ENCODE measurements at regions not wholly inside any gene's neighbourhood (a gene's known extent, or its start where the extent isn't known, plus 50 kb on each side); places are given as distances from the start of the nearest gene placed in this dataset.

DNA sequence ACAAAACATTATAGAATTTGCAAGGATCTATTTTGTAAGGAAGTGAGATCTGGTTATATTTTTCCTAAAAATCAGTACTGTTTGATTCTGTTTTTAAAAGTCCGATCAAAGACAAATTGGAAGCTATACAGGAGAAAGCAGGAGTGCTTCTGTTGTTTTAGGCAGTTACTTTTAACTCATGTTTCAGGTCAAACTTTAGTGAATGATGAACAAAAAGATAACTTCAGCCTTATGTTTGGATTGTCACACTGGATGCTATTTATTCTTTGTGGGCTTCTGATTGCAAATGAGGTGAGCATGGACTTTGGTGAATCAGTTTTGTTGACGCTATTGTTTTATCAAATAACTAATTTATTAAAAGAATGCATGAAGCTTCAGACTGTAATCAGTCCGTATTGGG lies 228.7 kb upstream of the SLC35B3 start:
- no peaks in the 10 kb centered on the region for H3K9me3 ChIP-seq (ENCODE audit: control insufficient read depth, low read length)

GRCh38 chr6:8659404-8660189 lies 224.3 kb upstream of the SLC35B3 start:
- Histone ChIP-seq H3K9me3 (ENCODE audit: control insufficient read depth, low read length) (no peaks in the 10 kb centered on the region), H3K27me3 (replicated peaks; ENCODE audit: control insufficient read depth, insufficient read depth, low read length) (no peaks in the 10 kb centered on the region), H3K4me1 (ENCODE audit: control insufficient read depth, insufficient read depth, low read length) (no peaks in the 10 kb centered on the region), H3K36me3 (ENCODE audit: control insufficient read depth, insufficient read depth, low read length, severe bottlenecking) (no peaks in the 10 kb centered on the region), H3K4me3 (ENCODE audit: low read length) (no peak overlapping the region), H3K9ac (ENCODE audit: low read length) (no peak overlapping the region)
- no peak for DNase-seq (ENCODE audit: low read depth)

More for the DNA sequence above, 228.7 kb upstream of the SLC35B3 start:
- H3K9ac ChIP-seq (ENCODE audit: low read length), result no peak overlapping the region
- H3K27me3 ChIP-seq (replicated peaks; ENCODE audit: control insufficient read depth, insufficient read depth, low read length), result no peaks in the 10 kb centered on the region
- H3K36me3 ChIP-seq (ENCODE audit: control insufficient read depth, insufficient read depth, low read length, severe bottlenecking), result no peaks in the 10 kb centered on the region
- H3K4me3 ChIP-seq (ENCODE audit: low read length), result no peak overlapping the region
- no peaks in the 10 kb centered on the region for H3K4me1 ChIP-seq (ENCODE audit: control insufficient read depth, insufficient read depth, low read length)
- DNase-seq (ENCODE audit: low read depth), result no peak

GRCh38 chr6:8658416-8658815 lies 223.1 kb upstream of the SLC35B3 start:
- H3K9ac ChIP-seq (ENCODE audit: low read length), result no peak overlapping the region
- H3K36me3 ChIP-seq (ENCODE audit: control insufficient read depth, insufficient read depth, low read length, severe bottlenecking), result no peaks in the 10 kb centered on the region
- no peaks in the 10 kb centered on the region for H3K4me1 ChIP-seq (ENCODE audit: control insufficient read depth, insufficient read depth, low read length)
- peak; percentile 16 for DNase-seq (ENCODE audit: low read depth)
- no peak overlapping the region for H3K4me3 ChIP-seq (ENCODE audit: low read length)
- H3K27me3 ChIP-seq (replicated peaks; ENCODE audit: control insufficient read depth, insufficient read depth, low read length), result no peaks in the 10 kb centered on the region
- H3K9me3 ChIP-seq (ENCODE audit: control insufficient read depth, low read length), result no peaks in the 10 kb centered on the region

DNA sequence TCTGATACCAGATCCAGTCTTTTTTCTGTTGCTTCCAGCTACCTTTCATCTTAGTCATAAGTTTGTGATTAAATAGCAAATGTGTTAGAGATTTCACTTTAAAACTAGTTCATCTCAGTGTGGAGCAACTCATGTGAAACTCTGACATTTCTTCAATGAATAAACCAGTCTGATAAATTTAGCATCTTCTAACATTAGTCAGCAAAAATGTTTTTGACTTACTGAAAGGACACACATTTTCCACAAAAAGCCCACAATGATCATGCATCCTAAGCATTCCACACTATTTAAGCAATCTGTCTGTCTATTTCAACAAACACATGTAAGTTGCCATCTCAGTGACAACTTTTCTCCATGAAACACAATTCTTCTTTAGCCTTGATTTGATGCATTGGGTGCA lies 222.2 kb upstream of the SLC35B3 start:
- H3K4me1 ChIP-seq (ENCODE audit: control insufficient read depth, insufficient read depth, low read length), result no peaks in the 10 kb centered on the region
- no peaks in the 10 kb centered on the region for H3K27me3 ChIP-seq (replicated peaks; ENCODE audit: control insufficient read depth, insufficient read depth, low read length)
- peak; percentile 47 for DNase-seq (ENCODE audit: low read depth)
- H3K36me3 ChIP-seq (ENCODE audit: control insufficient read depth, insufficient read depth, low read length, severe bottlenecking), result no peaks in the 10 kb centered on the region
- no peaks in the 10 kb centered on the region for H3K9me3 ChIP-seq (ENCODE audit: control insufficient read depth, low read length)
- H3K4me3 ChIP-seq (ENCODE audit: low read length), result no peak overlapping the region
- no peak overlapping the region for H3K9ac ChIP-seq (ENCODE audit: low read length)

- Histone ChIP-seq H3K9me3 (ENCODE audit: control insufficient read depth, low read length) (no peaks in the 10 kb centered on the region), H3K36me3 (ENCODE audit: control insufficient read depth, insufficient read depth, low read length, severe bottlenecking) (no peaks in the 10 kb centered on the region), H3K9ac (ENCODE audit: low read length) (no peak overlapping the region), H3K4me3 (ENCODE audit: low read length) (no peak overlapping the region), H3K4me1 (ENCODE audit: control insufficient read depth, insufficient read depth, low read length) (no peaks in the 10 kb centered on the region), H3K27me3 (replicated peaks; ENCODE audit: control insufficient read depth, insufficient read depth, low read length) (no peaks in the 10 kb centered on the region)
- no peak for DNase-seq (ENCODE audit: low read depth)
Observed at GRCh38 chr6:8655670-8656454, 220.5 kb upstream of the SLC35B3 start.

GRCh38 chr6:8652710-8653109 lies 217.4 kb upstream of the SLC35B3 start:
- no peak overlapping the region for H3K9ac ChIP-seq (ENCODE audit: low read length)
- no peaks in the 10 kb centered on the region for H3K4me1 ChIP-seq (ENCODE audit: control insufficient read depth, insufficient read depth, low read length)
- no peaks in the 10 kb centered on the region for H3K9me3 ChIP-seq (ENCODE audit: control insufficient read depth, low read length)
- no peak overlapping the region for H3K4me3 ChIP-seq (ENCODE audit: low read length)
- no peaks in the 10 kb centered on the region for H3K27me3 ChIP-seq (replicated peaks; ENCODE audit: control insufficient read depth, insufficient read depth, low read length)
- H3K36me3 ChIP-seq (ENCODE audit: control insufficient read depth, insufficient read depth, low read length, severe bottlenecking), result no peaks in the 10 kb centered on the region
- DNase-seq (ENCODE audit: low read depth), result no peak

- Histone ChIP-seq H3K4me1 (ENCODE audit: control insufficient read depth, insufficient read depth, low read length) (no peaks in the 10 kb centered on the region), H3K27me3 (replicated peaks; ENCODE audit: control insufficient read depth, insufficient read depth, low read length) (no peaks in the 10 kb centered on the region), H3K9ac (ENCODE audit: low read length) (no peak overlapping the region), H3K9me3 (ENCODE audit: control insufficient read depth, low read length) (no peaks in the 10 kb centered on the region), H3K4me3 (ENCODE audit: low read length) (no peak overlapping the region), H3K36me3 (ENCODE audit: control insufficient read depth, insufficient read depth, low read length, severe bottlenecking) (no peaks in the 10 kb centered on the region)
- DNase-seq (ENCODE audit: low read depth), result no peak
Observed at GRCh38 chr6:8651998-8652397, 216.7 kb upstream of the SLC35B3 start.

DNA sequence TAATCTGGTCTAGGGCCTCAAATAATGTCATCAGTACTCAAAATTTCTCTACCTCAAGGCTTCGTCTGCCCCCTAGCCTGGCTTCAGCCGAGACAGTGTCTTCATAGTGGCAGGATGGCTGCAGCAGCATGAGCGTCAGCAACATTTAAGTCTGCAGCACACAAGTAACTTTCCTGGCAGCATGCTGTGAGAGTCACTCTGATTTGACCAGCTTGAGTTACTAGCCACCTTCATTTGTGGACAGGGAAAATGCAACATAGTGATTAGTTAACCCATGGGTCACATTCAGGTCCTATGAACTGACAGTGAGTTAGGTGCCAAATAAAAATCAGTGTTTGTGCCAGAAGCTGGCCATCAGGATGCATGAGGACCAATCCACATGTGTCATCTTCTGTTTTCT lies 209.9 kb upstream of the SLC35B3 start:
- Histone ChIP-seq H3K27me3 (replicated peaks; ENCODE audit: control insufficient read depth, insufficient read depth, low read length) (no peaks in the 10 kb centered on the region), H3K9ac (ENCODE audit: low read length) (no peak overlapping the region), H3K36me3 (ENCODE audit: control insufficient read depth, insufficient read depth, low read length, severe bottlenecking) (no peaks in the 10 kb centered on the region), H3K4me1 (ENCODE audit: control insufficient read depth, insufficient read depth, low read length) (no peaks in the 10 kb centered on the region), H3K4me3 (ENCODE audit: low read length) (no peak overlapping the region), H3K9me3 (ENCODE audit: control insufficient read depth, low read length) (peaks cover 3% of the 10 kb centered on the region)
- no peak for DNase-seq (ENCODE audit: low read depth)

DNA sequence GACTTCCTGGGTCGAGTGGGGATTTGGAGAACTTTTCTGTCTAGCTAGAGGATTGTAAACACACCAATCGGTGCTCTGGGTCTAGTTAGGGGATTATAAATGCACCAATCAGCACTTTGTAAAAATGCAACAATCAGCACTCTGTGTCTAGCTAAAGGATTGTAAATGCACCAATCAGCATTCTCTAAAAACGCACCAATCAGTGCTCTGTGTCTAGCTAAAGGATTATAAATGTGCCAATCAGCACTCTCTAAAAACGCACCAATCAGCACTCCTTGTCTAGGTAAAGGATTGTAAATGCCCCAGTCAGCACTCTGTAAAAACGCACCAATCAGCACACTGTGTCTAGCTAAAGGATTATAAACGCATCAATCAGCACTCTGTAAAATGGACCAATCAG lies 209.0 kb upstream of the SLC35B3 start:
- Histone ChIP-seq H3K9ac (ENCODE audit: low read length) (no peak overlapping the region), H3K27me3 (replicated peaks; ENCODE audit: control insufficient read depth, insufficient read depth, low read length) (no peaks in the 10 kb centered on the region), H3K9me3 (ENCODE audit: control insufficient read depth, low read length) (peaks cover 3% of the 10 kb centered on the region), H3K4me3 (ENCODE audit: low read length) (no peak overlapping the region), H3K36me3 (ENCODE audit: control insufficient read depth, insufficient read depth, low read length, severe bottlenecking) (no peaks in the 10 kb centered on the region), H3K4me1 (ENCODE audit: control insufficient read depth, insufficient read depth, low read length) (no peaks in the 10 kb centered on the region)
- DNase-seq (ENCODE audit: low read depth), result no peak

DNA sequence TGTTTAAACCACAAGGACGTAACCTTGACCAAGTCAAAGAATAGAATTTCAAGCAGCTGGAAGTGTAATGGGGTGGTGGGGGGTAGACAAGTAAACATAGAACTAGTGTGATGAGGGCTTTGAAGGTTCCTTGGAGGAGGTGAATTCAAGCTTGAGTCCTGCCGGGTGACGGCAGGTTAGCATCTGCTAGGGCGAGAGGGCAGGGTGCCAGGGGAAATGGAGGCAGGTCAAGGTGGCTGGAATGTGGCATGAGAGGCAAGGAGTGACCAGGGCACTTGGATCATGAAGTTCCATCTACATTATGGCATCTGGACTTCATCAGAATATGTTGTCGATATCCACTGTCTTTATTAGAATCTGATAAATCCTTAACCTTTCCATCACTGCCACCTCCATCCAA lies 207.5 kb upstream of the SLC35B3 start:
- Histone ChIP-seq H3K27me3 (replicated peaks; ENCODE audit: control insufficient read depth, insufficient read depth, low read length) (no peaks in the 10 kb centered on the region), H3K4me1 (ENCODE audit: control insufficient read depth, insufficient read depth, low read length) (no peaks in the 10 kb centered on the region), H3K9ac (ENCODE audit: low read length) (no peak overlapping the region), H3K36me3 (ENCODE audit: control insufficient read depth, insufficient read depth, low read length, severe bottlenecking) (no peaks in the 10 kb centered on the region), H3K9me3 (ENCODE audit: control insufficient read depth, low read length) (peaks cover 3% of the 10 kb centered on the region), H3K4me3 (ENCODE audit: low read length) (no peak overlapping the region)
- DNase-seq (ENCODE audit: low read depth), result no peak

DNA sequence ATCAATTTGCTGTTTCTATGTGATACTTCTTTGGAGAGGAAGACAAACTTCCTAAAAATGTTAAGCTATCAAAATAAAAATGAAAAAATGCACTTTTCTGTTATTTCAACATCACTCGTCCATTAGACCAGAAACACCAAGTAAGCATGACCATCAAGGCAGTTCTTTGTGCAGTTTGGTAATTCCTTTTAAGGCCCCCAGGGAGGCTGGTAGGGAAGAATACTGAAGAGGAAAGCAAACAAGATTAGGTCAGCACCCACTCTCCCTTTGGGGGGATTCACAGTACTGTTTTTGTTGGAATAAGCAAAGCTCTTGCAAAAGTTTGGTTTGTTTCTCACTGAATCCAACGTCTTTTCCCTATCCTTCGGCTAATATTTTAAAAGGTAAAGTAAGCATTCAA lies 206.8 kb upstream of the SLC35B3 start:
- peak; percentile 43 for DNase-seq (ENCODE audit: low read depth)
- Histone ChIP-seq H3K36me3 (ENCODE audit: control insufficient read depth, insufficient read depth, low read length, severe bottlenecking) (no peaks in the 10 kb centered on the region), H3K9ac (ENCODE audit: low read length) (no peak overlapping the region), H3K9me3 (ENCODE audit: control insufficient read depth, low read length) (peaks cover 3% of the 10 kb centered on the region), H3K27me3 (replicated peaks; ENCODE audit: control insufficient read depth, insufficient read depth, low read length) (no peaks in the 10 kb centered on the region), H3K4me3 (ENCODE audit: low read length) (no peak overlapping the region), H3K4me1 (ENCODE audit: control insufficient read depth, insufficient read depth, low read length) (no peaks in the 10 kb centered on the region)
